GM12892 (cell line): ENCODE measurements at regions not wholly inside any gene's neighbourhood (a gene's known extent, or its start where the extent isn't known, plus 50 kb on each side); places are given as distances from the start of the nearest gene placed in this dataset.

Experiments
- POLR2A ChIP-seq: IDR thresholded peaks from 2 replicates; pipeline ENCODE4 v1.6.1; 2011; ENCODE audit warnings: low read depth, low read length, control low read depth
- POLR2AphosphoS5 ChIP-seq: IDR thresholded peaks from 2 replicates; pipeline ENCODE4 v1.6.1; 2011; ENCODE audit warnings: low read depth, low read length, control low read depth
- TAF1 ChIP-seq: IDR thresholded peaks from 2 replicates; pipeline ENCODE4 v1.6.1; 2011; ENCODE audit warnings: low read depth, mild to moderate bottlenecking, control low read depth, low read length, borderline replicate concordance

DNA sequence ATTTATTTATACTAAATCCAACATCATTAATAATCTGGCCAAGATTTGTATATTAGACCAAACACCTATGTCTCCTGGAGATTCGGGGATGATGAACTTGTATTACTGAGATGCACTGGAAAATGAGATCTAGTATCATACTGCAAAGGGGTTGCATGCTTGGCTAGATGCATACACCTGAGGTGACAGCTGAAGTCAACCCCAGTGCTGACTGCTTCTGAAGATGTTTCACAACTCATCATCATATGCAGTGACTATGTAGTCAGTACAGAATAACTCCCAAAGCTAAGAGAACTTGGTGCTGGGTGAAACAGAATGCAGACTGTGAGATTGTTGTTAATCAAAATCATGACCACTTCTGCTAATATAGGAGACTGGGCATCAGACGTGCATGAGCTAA lies 1114.2 kb downstream of the NSUN3 start:
- TF ChIP-seq POLR2A (no peak), POLR2AphosphoS5 (no peak), TAF1 (no peak)
